ENCODE measurements at regions not wholly inside any gene's neighbourhood (a gene's known extent, or its start where the extent isn't known, plus 50 kb on each side); places are given as distances from the start of the nearest gene placed in this dataset.

DNA sequence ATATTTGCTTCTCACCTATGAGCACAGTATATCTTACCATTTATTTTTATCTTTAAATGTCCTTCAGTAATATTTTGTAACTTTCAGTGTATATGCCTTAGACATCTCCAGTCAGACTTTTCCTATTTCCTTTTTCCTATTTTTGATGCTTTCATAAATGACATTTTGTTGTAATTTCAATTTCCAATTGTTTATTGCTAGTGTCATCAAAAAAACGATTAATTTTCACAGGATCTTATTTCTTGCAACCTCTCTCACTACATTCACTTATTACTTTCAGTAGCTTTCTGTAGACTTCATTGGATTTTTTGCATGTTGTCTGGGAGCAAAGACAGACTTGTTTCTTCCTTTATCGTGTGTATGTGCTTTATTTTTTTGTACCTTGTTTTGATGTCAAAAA is 602.4 kb downstream of the AJAP1 start:
- DNase-seq, result no peak

GRCh38 chr1:5254975-5255374 is 600.6 kb downstream of the AJAP1 start:
- no peak for DNase-seq

DNA sequence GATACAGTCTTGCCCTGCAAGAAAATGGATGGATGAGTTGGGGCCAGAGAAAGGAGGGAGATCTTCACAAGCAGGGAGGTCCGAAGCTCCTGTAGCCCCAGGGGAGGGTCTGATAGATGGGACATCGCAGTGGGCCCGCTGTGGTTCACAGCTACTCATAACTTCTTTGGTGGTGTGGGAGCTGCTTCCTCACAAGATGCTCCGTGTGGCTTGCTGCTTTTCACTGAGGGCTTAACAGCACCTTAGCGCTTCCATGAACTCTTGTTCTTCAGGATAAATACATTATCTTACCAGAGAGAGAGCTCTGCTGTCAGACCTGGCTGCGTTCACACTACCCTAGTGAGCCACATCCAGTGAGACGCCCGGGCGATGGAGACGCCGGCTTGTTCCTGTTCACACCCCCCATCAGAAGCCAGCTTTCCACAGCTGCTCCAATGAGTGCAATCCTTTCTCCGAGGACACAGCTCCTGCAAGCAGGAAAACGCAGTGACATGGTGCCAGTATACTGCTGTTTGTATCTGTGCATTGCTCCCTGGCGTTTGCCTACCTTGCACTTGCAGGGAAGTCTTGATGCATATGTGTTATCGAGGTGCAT is 599.8 kb downstream of the AJAP1 start:
- DNase-seq, result no peak

DNA sequence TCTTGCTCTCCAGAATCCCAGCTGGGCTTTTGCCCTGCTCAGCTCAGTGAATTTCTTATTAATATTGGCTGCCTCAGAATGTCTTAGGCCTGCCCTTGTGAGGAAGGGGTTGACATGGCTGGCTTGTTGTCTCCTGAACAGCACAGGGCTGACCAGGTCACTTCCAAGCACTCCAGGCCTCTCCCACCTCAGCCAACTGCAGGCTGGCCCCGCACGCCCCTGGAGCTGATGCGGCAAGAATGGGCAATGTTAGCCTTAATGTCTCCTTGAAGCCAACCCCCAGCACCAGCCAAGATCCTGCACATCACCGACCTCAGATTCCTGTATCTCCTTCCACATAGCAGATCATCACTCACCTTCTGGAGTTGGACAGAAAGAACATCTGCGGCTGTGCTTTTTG is 598.6 kb downstream of the AJAP1 start:
- DNase-seq, result no peak

- no peak for DNase-seq
Observed at GRCh38 chr1:5250336-5250735, 595.9 kb downstream of the AJAP1 start.

DNA sequence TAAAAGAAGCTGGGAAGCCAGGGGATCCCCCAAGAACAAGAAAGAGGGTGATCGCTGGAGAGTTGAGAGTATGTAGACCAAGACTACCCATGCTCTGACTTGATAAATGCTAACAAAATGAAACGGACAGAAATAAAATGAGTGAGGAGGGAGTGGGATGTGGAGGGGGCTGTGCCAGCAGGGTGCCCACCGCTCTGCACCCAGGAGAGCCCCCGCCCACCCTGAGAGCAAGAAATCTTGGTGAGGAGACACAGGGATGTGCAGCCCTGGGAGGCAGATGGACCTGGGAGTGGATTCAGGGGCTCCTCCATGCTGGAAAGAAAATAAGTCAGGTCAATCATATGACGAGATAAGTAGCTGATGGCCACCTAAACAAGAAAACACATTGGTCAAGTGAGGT is 590.9 kb downstream of the AJAP1 start:
- DNase-seq, result no peak

- DNase-seq, result no peak
Observed at GRCh38 chr1:5244631-5245285, 590.3 kb downstream of the AJAP1 start.

GRCh38 chr1:5242850-5243249 is 588.4 kb downstream of the AJAP1 start:
- no peak for DNase-seq

DNA sequence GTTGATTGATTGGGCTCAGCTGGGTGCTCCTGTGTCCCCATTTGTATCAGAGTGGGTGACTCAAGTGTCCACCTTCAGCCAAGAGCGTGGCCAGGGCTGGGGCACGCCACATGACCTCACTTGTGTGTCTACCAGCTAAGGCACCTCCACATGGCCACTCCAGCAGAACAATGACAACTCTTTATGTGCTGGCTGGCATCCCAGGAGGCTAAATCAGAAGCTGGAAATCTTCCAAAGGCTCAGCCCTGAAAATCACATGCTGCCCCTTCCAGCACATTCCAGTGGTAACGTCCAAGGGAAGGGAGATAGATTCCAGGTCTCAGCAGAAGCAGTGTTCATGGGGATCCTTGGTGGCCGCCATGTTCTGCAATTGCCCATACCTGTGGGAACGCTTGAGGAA is 585.5 kb downstream of the AJAP1 start:
- DNase-seq, result no peak

- DNase-seq, result no peak
Observed at GRCh38 chr1:5238351-5239130, 584.1 kb downstream of the AJAP1 start.

DNA sequence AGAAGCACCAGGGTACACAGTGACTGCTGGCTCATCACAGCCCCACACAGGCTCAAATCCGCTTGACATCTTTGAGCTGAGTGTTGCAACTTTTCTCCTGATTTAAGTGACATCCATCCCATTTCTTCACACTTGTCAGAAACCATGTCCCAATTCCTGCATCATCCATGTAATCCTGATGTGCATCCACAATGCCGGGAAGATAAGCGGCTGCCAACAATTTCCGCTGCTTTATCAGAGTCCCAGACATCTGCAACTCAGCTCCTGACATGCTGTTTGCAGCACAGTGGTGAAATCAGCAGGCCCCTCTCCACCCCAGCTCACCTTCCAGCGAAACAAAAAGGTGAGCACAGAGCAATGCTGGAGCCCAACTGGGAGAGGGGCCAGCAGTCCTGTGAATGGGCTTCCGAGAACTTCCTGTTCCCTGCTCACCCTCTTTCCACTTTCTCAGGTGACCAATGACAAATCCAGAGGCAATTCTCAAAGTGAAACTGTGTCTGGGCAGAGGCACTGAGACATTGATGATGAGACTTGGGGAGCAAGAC is 581.0 kb downstream of the AJAP1 start:
- DNase-seq, result no peak

DNA sequence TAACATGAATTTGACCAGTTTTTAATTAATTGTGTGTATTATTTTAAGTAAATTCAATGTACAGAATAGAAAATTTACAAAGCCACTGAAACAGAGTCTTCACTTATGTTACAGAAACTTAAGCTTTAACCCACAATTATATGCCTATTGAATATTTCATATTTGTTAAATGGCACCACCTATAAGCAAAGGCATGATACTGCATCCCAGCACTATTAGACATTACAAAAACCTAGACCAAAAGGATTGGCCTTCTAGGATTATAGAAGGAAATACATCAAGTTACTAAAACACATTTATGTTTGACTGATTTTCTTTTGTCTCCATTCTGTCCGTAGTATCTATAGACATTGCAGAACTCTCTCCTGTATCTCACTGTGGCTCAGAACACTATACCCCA is 578.1 kb downstream of the AJAP1 start:
- DNase-seq, result no peak

DNA sequence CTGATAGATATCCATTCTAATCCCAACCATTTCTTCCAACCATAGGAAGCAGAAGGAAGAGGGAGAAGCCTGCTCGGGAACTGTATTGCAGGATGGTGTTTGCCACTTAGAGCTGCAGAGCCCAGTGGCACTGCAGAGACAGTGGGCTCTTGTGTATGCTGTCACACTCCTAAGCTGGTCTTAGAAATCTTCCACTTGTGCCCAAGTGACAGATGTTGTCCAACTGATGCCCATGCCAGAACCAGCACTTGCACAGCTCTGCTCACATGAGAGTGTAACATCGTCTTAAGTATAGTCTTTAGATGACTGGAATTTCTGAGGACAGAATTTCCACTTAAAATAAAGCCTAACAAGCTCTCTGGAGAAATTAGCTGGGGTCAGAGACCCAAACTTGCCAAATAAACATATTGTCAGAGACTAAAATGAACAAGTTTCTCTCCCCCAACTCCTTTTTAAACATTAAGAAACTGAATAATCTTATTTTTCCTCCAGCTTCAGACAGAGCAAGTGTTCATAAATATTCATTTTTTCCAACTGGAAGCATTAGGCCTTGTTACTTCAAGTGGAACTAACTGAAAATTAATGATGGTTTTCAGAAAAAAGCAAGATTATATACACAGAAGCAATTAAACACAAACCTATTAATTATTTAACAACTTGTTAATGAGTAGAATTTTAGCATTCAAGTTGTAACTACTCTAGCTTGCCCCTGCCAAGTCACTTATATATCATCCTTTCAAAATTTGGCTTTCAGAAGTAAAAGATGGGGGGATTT is 577.3 kb downstream of the AJAP1 start:
- DNase-seq, result no peak

DNA sequence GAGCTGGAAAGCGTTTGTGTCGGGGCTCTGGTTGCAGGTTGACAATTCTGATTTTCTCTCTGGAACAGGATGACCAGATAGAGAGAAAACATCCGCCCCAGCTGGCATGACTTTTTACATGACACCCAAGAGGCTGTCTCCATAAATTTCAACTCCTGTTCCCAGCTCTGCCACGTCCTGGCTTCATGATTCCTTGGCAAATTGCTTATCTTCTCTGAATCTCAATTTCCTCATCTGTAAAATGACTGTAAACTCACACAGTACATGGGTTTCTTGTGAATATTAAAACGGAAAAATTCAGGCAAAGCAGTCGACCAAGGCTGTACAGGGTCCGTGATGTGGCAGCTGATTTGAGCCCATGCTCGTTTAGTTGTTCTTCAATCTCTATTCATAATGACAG is 572.7 kb downstream of the AJAP1 start:
- DNase-seq, result no peak

- DNase-seq, result no peak
Observed at GRCh38 chr1:5225707-5226704, 571.6 kb downstream of the AJAP1 start.

- DNase-seq, result no peak
Observed at GRCh38 chr1:5223206-5223605, 568.8 kb downstream of the AJAP1 start.

DNA sequence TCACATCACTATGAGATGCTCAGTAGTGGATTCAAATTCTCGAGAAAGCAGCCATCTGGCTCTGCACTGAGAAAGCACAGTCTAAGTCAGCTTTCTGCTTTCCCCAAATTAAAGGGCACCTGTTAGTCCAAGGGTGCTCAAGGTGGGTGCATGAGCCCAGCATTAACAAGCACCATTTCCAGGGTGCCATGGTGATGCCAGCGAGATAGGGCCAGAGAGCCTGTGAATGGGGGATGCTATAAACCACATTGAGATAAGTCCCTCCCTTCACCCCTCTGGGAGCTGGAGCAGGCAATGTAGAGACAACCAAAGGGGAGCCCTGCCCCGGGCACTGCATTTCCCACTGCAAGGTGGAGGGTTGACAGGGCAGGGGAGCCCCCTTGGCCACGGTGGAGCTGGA is 568.2 kb downstream of the AJAP1 start:
- no peak for DNase-seq

GRCh38 chr1:5221451-5221850 is 567.0 kb downstream of the AJAP1 start:
- DNase-seq, result no peak

- DNase-seq, result no peak
Observed at GRCh38 chr1:5220821-5221220, 566.4 kb downstream of the AJAP1 start.

GRCh38 chr1:5220421-5220820 is 566.0 kb downstream of the AJAP1 start:
- DNase-seq, result no peak

GRCh38 chr1:5200006-5200405 is 545.6 kb downstream of the AJAP1 start:
- no peak for DNase-seq

DNA sequence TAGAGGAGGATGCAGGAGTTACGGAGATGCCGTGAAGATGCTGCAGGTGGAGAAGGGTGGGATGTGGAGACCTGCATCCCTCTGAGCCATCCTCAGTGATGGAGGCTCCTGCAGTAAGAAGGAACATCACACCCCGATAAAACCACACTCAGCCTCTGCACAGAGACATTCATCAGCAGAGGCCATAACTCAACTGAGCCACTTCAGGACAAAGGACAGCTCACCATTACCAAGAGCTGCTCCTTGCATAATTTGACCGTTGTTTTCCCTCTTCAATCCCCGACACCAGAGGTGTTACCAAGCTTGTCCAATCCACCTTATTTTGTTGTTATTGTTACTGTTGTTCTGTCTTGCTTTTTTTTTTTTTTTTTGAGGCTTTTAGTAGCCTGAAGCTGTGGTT is 543.9 kb downstream of the AJAP1 start:
- no peak for DNase-seq

All from CD4-positive, alpha-beta T cell treated with Interleukin-15 for 1 hour (primary cell).